Thoracic aorta (tissue), 2 donors: ENCODE measurements at regions not wholly inside any gene's neighbourhood (a gene's known extent, or its start where the extent isn't known, plus 50 kb on each side); places are given as distances from the start of the nearest gene placed in this dataset.

Source experiments
- ATAC-seq: fragments of 150-250 bp; one replicate; pipeline ENCODE4 v1.8.0; 2017; ENCODE audit warnings: low read depth; ENCODE audit not compliant: insufficient number of reproducible peaks, low FRiP score
- DNase-seq: peaks from one replicate; pipeline ENCODE4 v3.0.0-alpha.2; 2020; ENCODE audit warnings: low spot score
- H3K27ac ChIP-seq, 2 donors: fragments of 200-600 bp; sonication (generic); 1 replicate in 1 of 2; 2 replicates in 1 of 2; pipeline ENCODE4 v1.5.1; 2016; ENCODE audit warnings: mild to moderate bottlenecking in 2 of 2, moderate library complexity in 2 of 2
- H3K27me3 ChIP-seq: fragments of 200-600 bp; sonication (generic); replicated peaks from 2 replicates; pipeline ENCODE4 v1.6.0; 2016; ENCODE audit warnings: mild to moderate bottlenecking; ENCODE audit not compliant: insufficient read depth
- H3K36me3 ChIP-seq: fragments of 200-600 bp; sonication (generic); one replicate; pipeline ENCODE4 v1.5.1; 2016
- H3K4me1 ChIP-seq, 2 donors: fragments of 200-600 bp; sonication (generic); 1 replicate in 1 of 2; 2 replicates in 1 of 2; pipeline versions ENCODE4 v1.5.1 to v1.6.0; 2016; ENCODE audit warnings: low read depth in 2 of 2, mild to moderate bottlenecking in 1 of 2; ENCODE audit not compliant: control insufficient read depth in 1 of 2
- H3K4me3 ChIP-seq: fragments of 200-600 bp; sonication (generic); 2 replicates; pipeline ENCODE4 v1.5.1; 2016; ENCODE audit warnings: mild to moderate bottlenecking
- H3K9me3 ChIP-seq: fragments of 200-600 bp; sonication (generic); 2 replicates; pipeline ENCODE4 v1.5.1; 2016
- TF ChIP-seq, protein P1 (sequence below): fragments of 200-600 bp; sonication (generic); IDR thresholded peaks from one replicate; pipeline ENCODE4 v1.5.1; 2019; ENCODE audit warnings: antibody characterized with exemption

DNA sequence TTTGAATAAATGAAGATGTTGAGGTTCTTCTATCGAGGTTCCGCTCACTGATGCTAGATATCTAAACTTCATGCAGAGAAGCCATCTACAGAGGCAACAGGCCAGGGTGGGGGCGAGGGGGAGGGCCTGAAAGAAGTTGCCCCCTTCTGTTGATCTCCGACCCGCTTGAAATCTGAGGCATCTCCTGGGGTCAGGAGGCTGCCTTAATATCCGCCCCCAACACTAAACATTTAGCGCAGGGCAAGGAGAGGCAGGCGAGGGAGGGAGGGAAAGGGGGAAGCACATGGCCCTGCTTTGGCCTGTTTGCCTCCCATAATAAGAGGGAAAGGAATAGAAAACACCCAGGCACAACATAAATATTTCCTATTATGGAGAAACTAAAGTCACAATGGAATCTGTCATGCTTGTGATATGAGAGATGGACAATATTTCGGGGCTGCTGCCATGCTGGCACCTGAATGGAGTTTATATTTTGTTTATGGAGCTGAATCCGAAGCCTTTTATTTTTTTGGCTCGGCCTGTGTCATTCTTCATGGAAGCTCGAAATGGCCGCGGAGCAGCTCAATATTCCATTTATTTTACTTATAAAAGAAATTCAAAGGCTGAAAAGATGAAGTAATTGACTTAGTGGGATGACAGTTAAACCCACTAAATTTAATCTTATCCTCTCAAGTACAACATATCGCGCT lies 221.1 kb downstream of the INSIG2 start:
- ATAC-seq (no peak), DNase-seq (no peak)
- Histone ChIP-seq H3K27me3 (peaks cover 4% of the 10 kb centered on the region), H3K4me3 (peak overlapping the region; percentile 78), H3K27ac (no peak overlapping the region), H3K36me3 (no peaks in the 10 kb centered on the region), H3K9me3 (no peaks in the 10 kb centered on the region), H3K4me1 (peaks cover 0 to 4% of the 10 kb centered on the region in 2 donors)
- TF ChIP-seq, protein P1, sequence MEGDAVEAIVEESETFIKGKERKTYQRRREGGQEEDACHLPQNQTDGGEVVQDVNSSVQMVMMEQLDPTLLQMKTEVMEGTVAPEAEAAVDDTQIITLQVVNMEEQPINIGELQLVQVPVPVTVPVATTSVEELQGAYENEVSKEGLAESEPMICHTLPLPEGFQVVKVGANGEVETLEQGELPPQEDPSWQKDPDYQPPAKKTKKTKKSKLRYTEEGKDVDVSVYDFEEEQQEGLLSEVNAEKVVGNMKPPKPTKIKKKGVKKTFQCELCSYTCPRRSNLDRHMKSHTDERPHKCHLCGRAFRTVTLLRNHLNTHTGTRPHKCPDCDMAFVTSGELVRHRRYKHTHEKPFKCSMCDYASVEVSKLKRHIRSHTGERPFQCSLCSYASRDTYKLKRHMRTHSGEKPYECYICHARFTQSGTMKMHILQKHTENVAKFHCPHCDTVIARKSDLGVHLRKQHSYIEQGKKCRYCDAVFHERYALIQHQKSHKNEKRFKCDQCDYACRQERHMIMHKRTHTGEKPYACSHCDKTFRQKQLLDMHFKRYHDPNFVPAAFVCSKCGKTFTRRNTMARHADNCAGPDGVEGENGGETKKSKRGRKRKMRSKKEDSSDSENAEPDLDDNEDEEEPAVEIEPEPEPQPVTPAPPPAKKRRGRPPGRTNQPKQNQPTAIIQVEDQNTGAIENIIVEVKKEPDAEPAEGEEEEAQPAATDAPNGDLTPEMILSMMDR = no peak

GRCh38 chr2:118307864-118308263 lies 219.6 kb downstream of the INSIG2 start:
- Histone ChIP-seq H3K9me3 (no peaks in the 10 kb centered on the region), H3K27ac (no peak overlapping the region), H3K4me1 (peaks cover 0 to 4% of the 10 kb centered on the region in 2 donors), H3K36me3 (no peaks in the 10 kb centered on the region), H3K4me3 (no peak overlapping the region), H3K27me3 (peaks cover 4% of the 10 kb centered on the region)
- ATAC-seq (no peak), DNase-seq (no peak)
- TF ChIP-seq, protein P1 = no peak

GRCh38 chr2:118301248-118301647 lies 213.0 kb downstream of the INSIG2 start:
- Histone ChIP-seq H3K27me3 (no peaks in the 10 kb centered on the region), H3K27ac (no peak overlapping the region), H3K4me3 (no peak overlapping the region), H3K36me3 (no peaks in the 10 kb centered on the region), H3K4me1 (no peaks in the 10 kb centered on the region), H3K9me3 (no peaks in the 10 kb centered on the region)
- TF ChIP-seq, protein P1 = no peak
- DNase-seq (no peak), ATAC-seq (no peak)

DNA sequence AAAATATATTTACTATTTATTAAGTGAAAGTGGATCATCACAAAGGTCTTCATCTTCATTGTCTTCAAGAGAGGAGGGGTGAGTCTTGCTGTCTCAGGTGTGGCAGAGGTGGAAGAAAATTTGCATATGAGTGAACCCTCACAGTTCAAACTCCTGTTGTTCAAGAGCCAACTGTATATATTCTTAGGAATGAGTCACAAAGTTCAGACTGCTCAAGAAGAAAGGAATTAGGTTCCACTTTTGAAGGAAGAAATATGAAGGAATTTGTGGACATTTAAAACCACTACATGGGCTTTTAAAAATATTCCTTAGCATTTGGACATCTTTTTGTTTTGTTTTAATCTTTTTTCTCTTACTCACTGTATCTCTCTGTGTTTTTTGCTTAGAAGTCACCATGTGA lies 212.6 kb downstream of the INSIG2 start:
- Histone ChIP-seq H3K4me3 (no peak overlapping the region), H3K27ac (no peak overlapping the region), H3K4me1 (no peaks in the 10 kb centered on the region), H3K27me3 (no peaks in the 10 kb centered on the region), H3K9me3 (no peaks in the 10 kb centered on the region), H3K36me3 (no peaks in the 10 kb centered on the region)
- ATAC-seq = no peak
- DNase-seq = no peak
- TF ChIP-seq, protein P1 = no peak

- ATAC-seq (no peak), DNase-seq (no peak)
- TF ChIP-seq, protein P1 = no peak
- Histone ChIP-seq H3K4me3 (no peak overlapping the region), H3K27ac (no peak overlapping the region), H3K9me3 (no peaks in the 10 kb centered on the region), H3K4me1 (no peaks in the 10 kb centered on the region), H3K36me3 (no peaks in the 10 kb centered on the region), H3K27me3 (no peaks in the 10 kb centered on the region)
These were observed 208.4 kb downstream of the INSIG2 start for GRCh38 chr2:118296663-118297062.
